HK-2 (cell line): ENCODE measurements at regions not wholly inside any gene's neighbourhood (a gene's known extent, or its start where the extent isn't known, plus 50 kb on each side); places are given as distances from the start of the nearest gene placed in this dataset.
"Not testable (repeated sequence)": the region's sequence is repeated elsewhere in the genome, so short reads cannot be mapped to it uniquely, and the experiment has no call there.

Experiments used
- DNase-seq: peaks from one replicate; pipeline ENCODE4 v3.0.0-alpha.2; 2018; ENCODE audit not compliant: unreplicated experiment

DNA sequence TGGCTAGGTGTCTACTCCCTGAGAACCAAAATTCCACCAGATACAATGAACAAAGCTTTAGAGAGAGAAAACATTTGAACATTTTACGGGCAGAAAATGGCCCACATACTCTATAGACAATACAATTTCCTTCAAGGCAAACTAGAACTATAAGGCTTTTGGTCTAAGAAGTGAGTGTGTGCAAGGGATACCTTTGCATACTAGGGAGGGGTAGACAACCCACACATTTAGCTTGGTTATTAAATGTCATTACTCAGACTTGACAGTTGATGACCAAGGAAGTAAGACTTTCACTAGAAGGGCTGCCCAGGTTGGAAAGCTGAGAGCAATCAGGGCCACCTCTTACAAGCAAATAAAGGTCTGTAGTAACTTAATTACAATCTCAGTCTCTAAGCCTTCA, 64.0 kb upstream of the PLEKHM1 start:
- DNase-seq = not testable (repeated sequence)

DNA sequence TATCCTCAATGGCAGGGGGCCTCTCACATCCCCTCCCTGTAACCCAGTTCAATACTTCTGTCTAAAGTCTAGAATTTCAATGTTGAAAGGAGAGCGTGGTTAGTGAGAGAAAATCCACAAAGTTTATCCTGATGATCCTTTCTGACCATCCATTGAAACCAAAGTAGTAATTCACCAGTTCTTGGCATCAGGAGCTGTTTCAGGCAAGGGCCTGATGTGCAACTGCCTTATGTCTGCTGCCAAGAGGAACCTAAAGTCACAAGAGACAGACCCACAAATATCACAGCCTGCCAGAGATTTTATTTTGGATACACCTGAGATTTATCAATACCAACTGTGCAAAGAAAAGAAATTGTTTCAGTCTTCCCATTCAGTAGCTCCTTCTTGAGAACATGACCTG, 68.3 kb upstream of the PLEKHM1 start:
- DNase-seq = not testable (repeated sequence)

DNA sequence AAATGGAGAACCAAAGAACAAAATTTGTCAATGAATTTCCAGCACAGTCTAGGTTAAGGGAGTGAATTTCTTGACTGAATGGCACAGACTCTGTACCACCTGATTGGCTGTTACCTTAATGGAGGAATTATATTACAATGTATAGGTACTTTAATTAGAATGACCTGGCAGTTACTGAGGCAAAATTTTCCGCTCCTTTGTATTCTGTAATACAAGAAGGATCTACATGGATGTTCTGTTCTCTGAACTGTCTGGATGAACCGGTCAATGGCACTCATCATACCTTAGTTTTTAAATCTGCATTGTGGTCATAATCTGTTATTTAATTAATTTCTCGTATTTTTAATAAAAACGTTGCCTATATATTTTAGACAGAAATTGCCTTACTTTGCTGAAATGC, 72.3 kb upstream of the PLEKHM1 start:
- not testable (repeated sequence) for DNase-seq

DNA sequence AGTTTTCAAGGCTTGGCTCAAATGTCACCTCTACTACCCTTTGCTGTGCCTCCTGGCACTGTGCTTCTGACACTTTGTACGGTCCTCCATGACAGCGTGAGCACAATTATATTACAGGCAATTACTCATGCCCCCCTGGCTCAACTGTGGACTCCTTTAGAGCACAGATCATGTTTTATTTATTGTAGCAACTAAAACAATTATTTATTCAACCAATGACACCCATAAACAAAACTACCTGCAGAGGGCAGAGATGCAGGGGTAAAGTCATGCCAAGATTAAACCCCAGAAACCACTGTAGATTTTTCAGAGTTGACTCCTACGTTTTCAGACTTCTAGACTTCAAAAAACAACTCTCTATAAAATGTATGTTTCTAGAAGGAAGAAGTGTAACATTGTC, 72.8 kb upstream of the PLEKHM1 start:
- not testable (repeated sequence) for DNase-seq

DNA sequence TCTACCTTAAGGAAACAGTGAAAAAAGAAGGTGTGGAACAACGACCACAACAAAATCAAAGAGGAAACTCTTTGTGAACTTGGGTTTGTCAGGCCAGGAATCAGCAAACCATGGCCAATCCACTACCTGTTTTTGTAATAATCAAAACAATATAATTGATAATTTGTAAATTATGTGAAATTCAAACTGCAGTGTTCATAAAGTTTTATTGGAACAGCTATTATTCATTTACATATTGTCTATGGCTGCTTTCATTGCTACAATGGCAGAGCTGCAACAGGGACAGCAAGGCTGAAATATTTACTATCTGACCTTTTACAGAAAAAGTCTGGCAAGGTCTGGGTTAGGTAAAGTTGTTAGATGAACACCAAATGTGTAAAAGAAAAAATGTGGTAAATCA, 77.8 kb upstream of the PLEKHM1 start:
- DNase-seq = not testable (repeated sequence)

DNA sequence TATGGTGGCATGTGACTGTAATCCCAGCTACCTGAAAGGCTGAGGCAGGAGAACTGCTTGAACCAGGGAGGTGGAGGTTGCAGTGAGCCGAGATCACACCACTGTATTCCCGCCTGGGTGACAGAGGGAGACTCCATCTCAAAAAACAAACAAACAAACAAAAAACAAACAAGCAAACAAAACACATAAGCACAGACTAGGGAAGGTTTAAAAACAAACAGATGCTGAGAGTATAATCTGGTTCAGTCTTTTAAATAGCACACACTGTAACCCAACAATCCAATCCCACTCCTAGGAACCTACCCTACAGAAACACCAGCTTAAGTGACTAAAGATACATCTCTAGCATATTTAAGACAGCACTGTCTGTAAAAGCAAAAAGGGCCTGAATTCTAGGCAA, 82.8 kb upstream of the PLEKHM1 start:
- DNase-seq = not testable (repeated sequence)

DNA sequence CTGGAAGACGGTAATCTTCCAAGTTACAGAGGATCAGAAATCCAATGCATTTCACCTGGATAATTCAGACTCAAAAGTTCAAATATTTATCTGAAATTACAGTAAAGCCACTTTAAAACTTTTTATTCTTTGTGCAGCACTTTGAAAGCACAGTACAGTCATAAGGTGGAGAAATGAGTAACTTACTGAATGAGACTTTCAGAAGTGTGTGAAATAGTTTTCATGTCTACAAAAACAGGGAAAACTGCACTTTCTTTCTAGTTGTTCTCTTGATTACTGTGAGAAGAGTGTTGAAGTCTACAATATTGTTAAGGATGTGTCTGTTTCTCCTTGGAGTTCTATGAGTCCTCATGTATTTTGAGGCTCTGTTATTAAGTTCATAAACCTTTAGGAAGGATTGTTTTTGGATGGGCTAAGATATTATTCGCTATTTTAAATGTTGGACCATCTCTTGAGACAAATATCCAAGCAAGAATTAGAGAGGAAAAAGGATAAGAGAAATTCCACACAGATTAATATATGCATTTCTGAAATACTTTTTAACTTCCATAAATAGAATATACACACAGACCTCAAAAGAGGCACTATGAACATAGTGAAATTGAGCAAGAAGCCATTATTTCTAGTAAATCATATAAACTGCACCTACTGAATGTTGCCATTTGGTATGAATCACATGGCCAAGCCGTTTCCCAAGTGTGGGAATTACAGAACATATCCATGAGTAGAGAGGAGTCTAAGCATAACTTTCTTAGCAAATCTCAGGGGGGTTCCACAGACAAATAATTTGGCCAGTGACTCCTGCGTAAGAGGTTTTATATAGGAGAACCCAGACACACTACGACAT, 83.6 kb upstream of the PLEKHM1 start:
- DNase-seq = no peak

GRCh38 chr17:45575126-45575885, 84.8 kb upstream of the PLEKHM1 start:
- DNase-seq = no peak

DNA sequence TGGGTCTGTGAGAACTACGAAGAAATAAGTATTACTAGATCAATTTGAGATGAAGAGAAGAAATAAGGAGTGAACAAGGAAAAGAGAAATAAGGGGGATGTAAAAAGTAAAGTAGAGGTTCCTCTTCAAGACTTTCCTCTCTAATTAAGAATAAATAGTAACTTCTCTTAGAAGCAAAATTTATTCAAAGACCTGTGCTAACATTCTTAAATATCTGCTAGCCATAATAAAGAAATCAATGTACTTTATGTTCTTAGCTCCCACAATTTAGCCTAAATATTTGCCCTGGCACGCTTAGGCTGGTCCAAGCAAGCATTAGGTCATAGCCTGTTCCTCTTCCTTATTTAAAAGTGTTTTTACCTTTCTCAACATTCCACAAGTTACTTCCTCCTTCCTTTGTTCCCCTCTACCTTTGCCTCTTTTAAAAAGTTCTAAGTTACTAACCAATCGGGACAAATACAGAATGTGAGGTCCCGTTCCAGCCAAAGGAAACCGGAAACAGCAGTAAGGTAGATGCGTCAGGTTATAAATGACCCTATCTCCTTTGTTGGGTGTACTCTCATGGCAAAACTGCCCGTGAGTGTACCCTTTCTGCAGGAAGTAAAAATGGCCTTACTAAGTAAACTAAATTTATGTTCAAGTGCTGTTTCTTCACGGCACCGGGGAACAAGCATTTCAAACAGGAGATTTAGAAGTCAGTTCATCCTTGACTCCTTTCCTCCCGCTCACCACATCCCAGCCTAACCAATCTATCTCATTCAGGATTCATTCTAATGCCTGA, 86.2 kb upstream of the PLEKHM1 start:
- not testable (repeated sequence) for DNase-seq

DNA sequence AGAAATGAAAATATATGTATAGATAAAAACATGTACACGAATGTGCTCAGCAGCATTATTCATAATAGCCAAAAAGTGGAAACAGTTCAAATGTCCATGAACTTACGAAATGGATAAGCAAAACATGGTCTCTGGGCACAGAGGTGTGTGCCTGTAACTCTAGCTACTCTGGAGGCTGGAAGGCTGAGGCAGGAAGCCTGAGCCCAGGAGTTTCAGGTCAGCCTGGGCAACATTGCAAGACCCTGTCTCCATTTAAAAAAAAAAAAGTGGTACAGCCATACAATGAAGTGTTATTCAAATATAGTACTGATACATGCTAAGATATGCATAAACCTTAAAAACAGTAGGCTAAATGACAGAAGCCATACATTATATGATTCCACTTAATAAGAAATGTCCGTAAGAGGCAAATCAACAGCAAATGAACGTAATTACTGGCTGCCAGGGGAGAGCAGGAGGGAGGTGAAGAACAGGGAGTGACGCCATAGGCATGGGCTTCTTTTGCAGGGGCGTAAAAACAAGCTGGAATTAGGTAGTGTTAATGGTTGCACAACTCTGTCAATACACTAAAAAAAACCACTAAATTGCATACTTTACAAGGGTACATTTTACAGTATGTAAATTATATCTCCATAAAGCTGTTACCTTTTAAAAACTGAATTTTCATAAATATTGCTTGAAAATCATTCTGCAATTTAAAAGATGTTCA, 87.2 kb upstream of the PLEKHM1 start:
- no peak for DNase-seq

DNA sequence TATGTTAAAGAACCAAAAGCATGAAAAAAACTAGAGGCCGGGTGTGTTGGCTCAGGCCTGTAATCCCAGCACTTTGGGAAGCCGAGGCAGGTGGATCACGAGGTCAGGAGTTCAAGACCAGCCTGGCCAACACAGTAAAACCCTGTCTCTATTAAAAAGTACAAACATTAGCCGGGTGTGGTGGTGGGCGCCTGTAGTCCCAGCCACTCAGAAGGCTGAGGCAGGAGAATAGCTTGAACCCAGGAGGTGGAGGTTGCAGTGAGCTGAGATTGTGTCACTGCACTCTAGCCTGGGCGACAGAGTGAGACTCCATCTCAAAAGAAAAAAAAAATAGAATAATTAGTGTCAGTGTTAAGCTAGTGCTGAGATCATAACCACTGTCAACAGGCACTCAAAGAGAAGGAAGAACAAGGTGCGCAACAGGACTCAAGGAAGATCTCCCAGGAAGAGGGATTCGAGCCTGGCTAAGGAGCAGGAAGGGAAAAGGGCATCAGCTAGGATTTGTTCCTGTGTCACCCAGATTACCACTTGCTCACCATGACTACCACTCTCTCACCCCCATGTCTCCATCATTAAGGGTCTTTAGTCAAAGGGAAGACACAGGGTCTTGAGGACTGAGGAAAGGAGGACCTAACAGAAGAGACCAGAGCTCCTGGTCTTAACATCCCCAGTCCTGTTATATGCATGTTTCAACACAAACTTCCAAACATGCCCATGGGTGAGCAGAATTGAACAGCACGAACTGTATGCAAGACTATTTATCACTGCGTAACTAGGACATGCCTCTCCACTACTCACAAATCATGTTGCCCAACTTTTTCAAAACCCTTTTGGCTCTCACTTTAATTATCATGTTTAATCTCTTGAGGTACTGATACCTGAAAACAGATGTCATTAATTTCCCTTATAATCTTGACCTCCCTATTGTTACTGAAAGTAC, 88.3 kb upstream of the PLEKHM1 start:
- DNase-seq = no peak

DNA sequence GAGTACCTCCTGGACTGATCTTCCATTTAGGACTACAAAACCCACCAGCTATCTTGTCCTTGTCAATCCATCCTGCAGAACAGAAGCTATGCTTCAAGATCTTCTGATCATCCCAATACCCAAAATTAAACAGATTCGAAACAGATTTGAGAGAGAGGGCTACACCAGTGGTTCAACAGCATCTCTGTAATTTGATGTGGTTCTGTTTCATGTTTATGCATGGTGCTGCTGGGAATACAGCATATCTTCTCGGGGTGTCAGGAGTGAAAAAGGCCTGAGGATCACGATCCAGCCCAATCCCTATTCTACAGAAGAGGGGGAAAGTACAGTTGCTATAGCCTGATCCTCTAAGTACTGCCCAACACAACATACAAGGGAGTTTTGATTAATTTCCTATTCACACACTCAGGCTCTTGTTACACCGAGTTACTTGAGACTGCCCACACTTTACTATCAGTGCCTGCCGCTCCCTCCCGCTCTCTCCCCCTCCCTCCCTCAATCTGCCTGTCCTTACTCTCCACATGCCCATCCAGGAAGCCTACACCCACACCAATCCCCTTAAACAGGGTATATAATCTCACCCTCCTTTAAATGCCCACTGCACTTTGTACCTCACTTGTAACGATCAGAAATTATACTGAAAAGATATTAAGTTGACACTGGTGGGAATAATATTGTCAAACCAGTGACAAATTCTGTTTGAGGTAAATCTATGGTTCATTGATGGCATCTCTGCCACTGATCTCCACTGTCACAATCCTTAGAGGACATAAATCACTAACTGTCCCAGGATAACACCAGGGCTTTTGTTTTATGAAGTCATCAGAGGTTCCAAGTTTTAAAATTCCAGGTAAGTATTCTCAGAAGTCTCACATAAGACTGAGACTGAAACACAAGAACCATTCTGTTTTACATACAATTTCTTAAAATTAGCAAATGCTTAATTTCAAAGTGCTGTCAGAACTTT, 89.3 kb upstream of the PLEKHM1 start:
- DNase-seq = no peak

DNA sequence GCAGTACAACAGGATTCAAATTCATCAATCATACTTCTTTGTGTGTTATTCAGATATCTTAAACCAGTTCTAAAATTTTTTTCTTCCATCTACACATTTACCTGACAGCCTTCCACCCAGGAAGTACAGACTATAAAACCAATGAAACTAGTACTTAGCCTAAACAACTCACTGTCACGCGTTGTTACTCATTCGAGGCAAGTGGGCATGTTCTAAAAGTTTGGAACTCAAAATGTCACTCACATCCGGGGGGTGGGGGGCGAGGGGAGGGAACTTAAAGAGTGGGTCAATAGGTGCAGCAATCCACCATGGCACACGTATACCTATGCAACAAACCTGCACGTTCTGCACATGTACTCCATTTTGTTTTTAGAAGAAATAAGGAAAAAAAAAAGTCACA, 90.4 kb upstream of the PLEKHM1 start:
- DNase-seq = no peak

DNA sequence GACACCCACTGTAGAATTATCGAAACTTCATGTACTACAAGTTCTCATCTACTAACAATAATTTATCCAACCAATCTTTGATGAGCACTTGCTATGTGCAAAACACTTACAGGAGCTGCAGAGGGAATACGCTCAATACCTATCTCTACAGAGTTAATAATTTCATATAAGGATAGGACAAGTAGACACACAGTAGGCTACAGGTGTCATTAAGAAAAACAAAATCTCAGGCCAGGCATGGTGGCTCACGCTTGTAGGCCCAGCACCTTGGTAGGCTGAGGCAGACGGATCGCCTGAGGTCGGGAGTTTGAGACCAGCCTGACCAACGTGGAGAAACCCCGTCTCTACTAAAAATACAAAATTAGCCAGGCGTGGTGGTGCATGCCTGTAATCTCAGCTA, 91.3 kb upstream of the PLEKHM1 start:
- no peak for DNase-seq

DNA sequence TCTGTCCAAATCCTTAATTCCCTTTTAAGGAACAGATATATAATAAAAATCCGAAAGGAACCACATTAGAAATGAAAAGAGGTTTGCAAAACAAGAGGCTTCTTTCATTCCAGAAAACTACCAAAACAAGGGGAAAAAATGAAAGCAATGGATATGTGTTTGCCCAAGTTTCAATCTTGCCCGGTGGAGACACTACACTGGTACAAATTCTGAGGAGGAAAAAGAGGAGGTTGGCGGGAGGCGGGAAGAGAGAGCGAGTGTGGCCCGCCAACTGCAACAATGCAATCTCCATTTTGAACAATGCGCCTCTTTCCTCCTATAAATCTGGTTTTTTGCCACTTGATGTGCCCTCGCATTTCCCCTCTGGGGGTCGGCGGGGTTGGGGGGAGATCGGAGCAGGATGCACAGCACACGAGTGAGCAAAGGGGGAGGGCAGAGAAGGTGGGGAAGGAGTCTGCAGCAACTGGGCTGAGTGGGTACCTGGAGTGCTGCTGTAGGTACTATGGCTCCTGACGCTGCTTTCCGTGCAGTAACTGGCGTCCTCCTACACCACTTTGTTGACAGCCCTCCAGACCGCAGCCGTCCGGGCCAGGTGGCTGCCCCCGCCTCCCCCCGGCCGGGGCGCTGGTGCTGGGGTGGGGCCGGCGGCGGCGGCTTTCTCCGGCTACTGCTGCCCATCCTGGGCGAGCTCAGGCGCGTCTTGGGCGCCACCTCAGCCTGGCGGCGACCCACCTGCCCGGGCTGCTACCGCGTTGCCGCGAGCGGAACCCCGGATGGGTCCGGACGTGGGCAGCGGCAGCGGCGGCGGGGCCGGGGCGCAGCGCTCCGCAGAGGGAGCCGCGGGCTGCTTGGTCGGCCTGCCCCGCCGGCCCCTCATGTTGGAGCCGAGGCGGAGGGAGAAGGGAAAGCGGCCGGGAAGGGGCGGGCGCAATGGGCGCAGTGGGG, 93.8 kb upstream of the PLEKHM1 start:
- DNase-seq = peak; percentile 84

GRCh38 chr17:45585037-45585733, 94.7 kb upstream of the PLEKHM1 start:
- peak; percentile 89 for DNase-seq

DNA sequence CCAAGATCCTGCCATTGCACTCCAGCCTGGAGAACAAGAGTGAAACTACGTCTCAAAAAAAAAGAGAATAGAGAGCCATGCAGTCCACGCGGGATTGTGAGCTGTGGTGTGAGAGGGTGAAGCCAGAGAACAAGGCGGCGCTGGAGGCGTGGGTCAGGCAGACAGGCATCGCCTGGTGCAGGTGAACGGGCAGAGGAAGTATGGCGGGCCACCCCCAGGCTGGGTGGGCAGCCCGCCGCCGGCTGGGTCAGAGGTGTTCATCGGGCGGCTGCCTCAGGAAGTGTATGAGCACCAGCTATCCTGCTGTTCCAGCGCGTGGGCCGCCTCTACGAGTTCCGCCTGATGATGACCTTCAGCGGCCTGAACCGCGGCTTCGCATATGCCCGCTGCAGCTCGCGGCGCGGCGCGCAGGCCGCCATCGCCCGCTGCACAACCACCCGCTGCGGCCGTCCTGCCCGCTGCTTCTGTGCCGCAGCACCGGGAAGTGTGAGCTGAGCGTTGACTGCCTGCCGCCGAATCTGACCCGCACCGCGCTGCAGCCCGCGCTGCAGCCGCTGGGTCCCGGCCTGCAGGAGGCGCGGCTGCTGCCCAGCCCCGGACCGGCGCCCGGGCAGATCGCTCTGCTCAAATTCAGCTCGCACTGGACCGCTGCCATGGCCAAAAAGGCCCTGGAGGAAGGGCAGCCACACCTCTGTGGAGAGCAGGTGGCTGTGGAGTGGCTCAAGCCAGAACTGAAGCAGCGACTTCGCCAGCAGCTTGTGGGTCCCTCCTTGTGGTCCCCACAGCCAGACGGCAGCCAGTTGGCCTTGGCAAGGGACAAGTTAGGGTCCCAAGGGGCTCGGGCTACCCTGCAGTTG, 95.5 kb upstream of the PLEKHM1 start:
- DNase-seq = peak; percentile 54
